Upper lobe of right lung (tissue), 1 donor: ENCODE measurements at regions not wholly inside any gene's neighbourhood (a gene's known extent, or its start where the extent isn't known, plus 50 kb on each side); places are given as distances from the start of the nearest gene placed in this dataset.

Experiments used
- ATAC-seq: fragments of 200-7000 bp; cut with Tn5 transposase; one replicate; pipeline ENCODE4 v1.9.1; 2020; ENCODE audit warnings: mild to moderate bottlenecking, moderate library complexity
- DNase-seq: peaks from one replicate; pipeline ENCODE4 v3.0.0-alpha.2; 2020
- H3K27ac ChIP-seq: fragments of 200-600 bp; one replicate; pipeline ENCODE4 v1.8.0; 2022
- H3K27me3 ChIP-seq: fragments of 200-600 bp; one replicate; pipeline ENCODE4 v1.8.0; 2022; ENCODE audit warnings: mild to moderate bottlenecking
- H3K36me3 ChIP-seq: fragments of 200-600 bp; one replicate; pipeline ENCODE4 v1.8.0; 2022
- H3K4me1 ChIP-seq: fragments of 200-600 bp; one replicate; pipeline ENCODE4 v1.8.0; 2022
- H3K4me3 ChIP-seq: fragments of 200-600 bp; one replicate; pipeline ENCODE4 v1.8.0; 2022; ENCODE audit warnings: mild to moderate bottlenecking
- H3K9me3 ChIP-seq: fragments of 200-600 bp; one replicate; pipeline ENCODE4 v1.8.0; 2022
- intact Hi-C: fragments of 100-400 bp; cut with DNase I; formaldehyde crosslinking; loops from one replicate; pipeline ENCODE4 v1.11.0; 2022
- TF ChIP-seq, protein P1 (sequence below): fragments of 200-600 bp; IDR thresholded peaks from one replicate; pipeline ENCODE4 v1.8.0; 2022; ENCODE audit warnings: antibody characterized with exemption
- donor health status: DM: no; HTN: yes; CAD: no; lungs with severe emphysema.

DNA sequence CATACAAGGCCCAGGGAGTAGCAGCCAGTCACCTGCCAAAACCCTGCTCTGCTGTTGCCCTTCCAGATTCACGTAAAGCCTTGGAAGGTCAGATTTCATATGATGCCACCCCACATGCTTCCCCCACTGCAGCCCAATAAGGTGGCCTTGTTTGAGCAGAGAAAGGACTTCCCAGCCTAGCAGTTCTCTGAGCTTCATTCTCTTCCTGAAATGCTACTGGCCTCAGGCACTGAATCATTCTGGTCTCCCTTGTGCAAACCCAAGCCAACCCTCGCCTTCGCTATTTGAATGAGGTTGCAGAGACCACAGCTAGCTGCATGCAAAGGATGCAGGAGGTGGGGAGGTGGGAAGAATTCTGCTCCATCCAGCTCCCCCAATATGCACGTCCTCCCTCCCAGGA is 60.3 kb upstream of the PLXNA4 start:
- H3K27ac ChIP-seq, result no peak overlapping the region
- TF ChIP-seq, protein P1, sequence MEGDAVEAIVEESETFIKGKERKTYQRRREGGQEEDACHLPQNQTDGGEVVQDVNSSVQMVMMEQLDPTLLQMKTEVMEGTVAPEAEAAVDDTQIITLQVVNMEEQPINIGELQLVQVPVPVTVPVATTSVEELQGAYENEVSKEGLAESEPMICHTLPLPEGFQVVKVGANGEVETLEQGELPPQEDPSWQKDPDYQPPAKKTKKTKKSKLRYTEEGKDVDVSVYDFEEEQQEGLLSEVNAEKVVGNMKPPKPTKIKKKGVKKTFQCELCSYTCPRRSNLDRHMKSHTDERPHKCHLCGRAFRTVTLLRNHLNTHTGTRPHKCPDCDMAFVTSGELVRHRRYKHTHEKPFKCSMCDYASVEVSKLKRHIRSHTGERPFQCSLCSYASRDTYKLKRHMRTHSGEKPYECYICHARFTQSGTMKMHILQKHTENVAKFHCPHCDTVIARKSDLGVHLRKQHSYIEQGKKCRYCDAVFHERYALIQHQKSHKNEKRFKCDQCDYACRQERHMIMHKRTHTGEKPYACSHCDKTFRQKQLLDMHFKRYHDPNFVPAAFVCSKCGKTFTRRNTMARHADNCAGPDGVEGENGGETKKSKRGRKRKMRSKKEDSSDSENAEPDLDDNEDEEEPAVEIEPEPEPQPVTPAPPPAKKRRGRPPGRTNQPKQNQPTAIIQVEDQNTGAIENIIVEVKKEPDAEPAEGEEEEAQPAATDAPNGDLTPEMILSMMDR, result no peak
- ATAC-seq (no peak), DNase-seq (no peak)
- H3K4me1 ChIP-seq, result no peaks in the 10 kb centered on the region
- no peaks in the 10 kb centered on the region for H3K36me3 ChIP-seq
- no peaks in the 10 kb centered on the region for H3K27me3 ChIP-seq
- H3K4me3 ChIP-seq, result no peak overlapping the region
- intact Hi-C loops, result no loop called here
- no peaks in the 10 kb centered on the region for H3K9me3 ChIP-seq

DNA sequence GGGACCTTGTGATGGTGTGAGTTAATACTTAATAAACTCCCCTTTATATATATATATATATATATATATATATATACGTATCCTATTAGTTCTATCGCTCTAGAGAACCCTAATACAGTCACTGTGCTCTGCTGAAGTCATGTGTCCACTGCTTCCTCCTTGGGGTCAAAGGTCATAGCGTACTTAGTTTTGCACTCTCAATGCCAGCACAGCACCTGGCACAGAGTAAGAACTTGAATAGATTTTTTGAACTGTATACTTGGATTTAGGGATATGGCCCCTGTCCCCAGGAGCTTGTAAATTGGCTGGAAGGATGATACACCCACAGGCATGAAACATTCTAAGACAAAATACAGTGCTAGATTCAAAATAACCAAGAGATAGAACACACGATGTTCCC is 58.9 kb upstream of the PLXNA4 start:
- Histone ChIP-seq H3K4me1 (no peaks in the 10 kb centered on the region), H3K4me3 (no peak overlapping the region), H3K9me3 (no peaks in the 10 kb centered on the region), H3K27ac (no peak overlapping the region), H3K27me3 (no peaks in the 10 kb centered on the region), H3K36me3 (no peaks in the 10 kb centered on the region)
- TF ChIP-seq, protein P1, result no peak
- DNase-seq (no peak), ATAC-seq (no peak)
- intact Hi-C loops, result no loop called here

DNA sequence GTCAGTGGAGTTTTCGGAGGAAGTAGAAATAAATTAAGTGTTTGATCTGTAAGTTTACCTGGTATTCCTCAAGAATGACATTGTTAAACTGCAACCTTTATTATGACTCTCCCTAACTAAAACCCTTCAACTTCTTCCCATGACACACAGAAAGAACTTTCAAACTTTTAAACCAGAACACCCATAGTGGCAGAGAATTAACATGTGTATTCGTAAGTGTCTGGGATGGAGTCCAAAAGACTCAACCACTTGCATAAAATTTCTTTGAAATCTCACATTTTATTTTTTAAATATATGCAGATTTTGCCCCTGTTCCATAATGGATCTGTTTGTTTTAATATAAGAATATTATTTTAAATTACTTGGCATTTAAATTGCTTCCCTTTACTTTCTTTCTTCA is 54.6 kb upstream of the PLXNA4 start:
- Histone ChIP-seq H3K27me3 (no peaks in the 10 kb centered on the region), H3K4me3 (no peak overlapping the region), H3K4me1 (no peaks in the 10 kb centered on the region), H3K27ac (no peak overlapping the region), H3K9me3 (no peaks in the 10 kb centered on the region), H3K36me3 (no peaks in the 10 kb centered on the region)
- intact Hi-C loops, result no loop called here
- ATAC-seq (no peak), DNase-seq (no peak)
- TF ChIP-seq, protein P1, result no peak
